ENCODE measurements at regions not wholly inside any gene's neighbourhood (a gene's known extent, or its start where the extent isn't known, plus 50 kb on each side); places are given as distances from the start of the nearest gene placed in this dataset.

DNA sequence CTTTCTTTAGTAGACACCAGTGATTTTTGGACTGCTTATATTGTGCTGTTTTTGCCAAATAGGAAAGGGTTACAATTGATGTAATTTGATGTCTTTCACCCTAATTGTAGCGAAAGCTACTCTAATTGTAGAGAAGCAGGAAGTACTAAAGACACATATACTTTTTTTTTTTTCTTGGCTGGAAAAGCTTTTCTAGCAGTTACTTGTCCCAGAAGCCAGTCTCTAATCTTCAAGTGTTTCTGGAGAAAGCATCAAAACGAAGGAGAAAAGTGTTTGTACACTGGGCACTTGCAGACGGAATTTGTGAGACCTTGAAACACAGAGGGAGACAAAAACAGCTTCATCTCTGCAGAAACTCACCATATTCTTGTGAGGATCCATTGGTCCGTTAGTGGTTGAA is 616.5 kb upstream of the LCORL start:
- Mint-ChIP-seq H3K9me3 (ENCODE audit: unreplicated experiment) (no peaks in the 10 kb centered on the region), H3K4me1 (ENCODE audit: unreplicated experiment) (peaks cover 4% of the 10 kb centered on the region), H3K27me3 (ENCODE audit: unreplicated experiment) (peaks cover 1% of the 10 kb centered on the region), H3K4me3 (ENCODE audit: unreplicated experiment) (no peak overlapping the region), H3K27ac (ENCODE audit: unreplicated experiment) (no peak overlapping the region), H3K36me3 (ENCODE audit: low read depth, unreplicated experiment) (no peaks in the 10 kb centered on the region)
- DNase-seq (ENCODE audit: low spot score), result no peak
- TF ChIP-seq, protein P1, sequence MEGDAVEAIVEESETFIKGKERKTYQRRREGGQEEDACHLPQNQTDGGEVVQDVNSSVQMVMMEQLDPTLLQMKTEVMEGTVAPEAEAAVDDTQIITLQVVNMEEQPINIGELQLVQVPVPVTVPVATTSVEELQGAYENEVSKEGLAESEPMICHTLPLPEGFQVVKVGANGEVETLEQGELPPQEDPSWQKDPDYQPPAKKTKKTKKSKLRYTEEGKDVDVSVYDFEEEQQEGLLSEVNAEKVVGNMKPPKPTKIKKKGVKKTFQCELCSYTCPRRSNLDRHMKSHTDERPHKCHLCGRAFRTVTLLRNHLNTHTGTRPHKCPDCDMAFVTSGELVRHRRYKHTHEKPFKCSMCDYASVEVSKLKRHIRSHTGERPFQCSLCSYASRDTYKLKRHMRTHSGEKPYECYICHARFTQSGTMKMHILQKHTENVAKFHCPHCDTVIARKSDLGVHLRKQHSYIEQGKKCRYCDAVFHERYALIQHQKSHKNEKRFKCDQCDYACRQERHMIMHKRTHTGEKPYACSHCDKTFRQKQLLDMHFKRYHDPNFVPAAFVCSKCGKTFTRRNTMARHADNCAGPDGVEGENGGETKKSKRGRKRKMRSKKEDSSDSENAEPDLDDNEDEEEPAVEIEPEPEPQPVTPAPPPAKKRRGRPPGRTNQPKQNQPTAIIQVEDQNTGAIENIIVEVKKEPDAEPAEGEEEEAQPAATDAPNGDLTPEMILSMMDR (IDR thresholded peaks at IDR 0.05; ENCODE audit: unreplicated experiment), result no peak

DNA sequence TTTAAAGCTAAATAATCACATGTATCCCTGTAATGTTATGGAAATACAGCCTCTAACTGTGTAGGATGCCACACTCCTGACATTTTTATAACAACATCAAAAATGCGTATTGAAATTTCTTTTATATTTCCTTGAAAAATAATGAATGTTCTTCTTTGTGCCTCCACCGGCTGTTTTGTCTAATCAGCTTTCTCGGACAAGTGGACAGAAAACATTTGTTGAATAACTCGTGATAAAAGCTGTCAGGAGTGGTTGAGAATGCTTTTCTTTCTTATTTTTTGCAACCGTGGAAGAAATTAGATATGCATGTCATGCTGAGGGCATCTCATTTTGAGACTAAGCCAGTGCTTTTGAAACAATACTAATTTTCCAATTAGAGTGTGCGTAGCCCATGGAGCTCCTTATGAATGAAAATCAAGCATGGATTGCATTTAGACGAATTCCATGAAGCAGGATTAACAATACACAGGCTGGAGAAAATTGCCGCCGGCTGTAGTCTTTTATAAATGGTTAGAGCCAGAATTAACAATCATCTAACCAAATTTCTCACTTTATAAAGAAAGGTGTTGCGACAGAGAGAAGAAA is 614.5 kb upstream of the LCORL start:
- Mint-ChIP-seq H3K27ac (ENCODE audit: unreplicated experiment) (no peak overlapping the region), H3K9me3 (ENCODE audit: unreplicated experiment) (peaks cover 3% of the 10 kb centered on the region)

DNA sequence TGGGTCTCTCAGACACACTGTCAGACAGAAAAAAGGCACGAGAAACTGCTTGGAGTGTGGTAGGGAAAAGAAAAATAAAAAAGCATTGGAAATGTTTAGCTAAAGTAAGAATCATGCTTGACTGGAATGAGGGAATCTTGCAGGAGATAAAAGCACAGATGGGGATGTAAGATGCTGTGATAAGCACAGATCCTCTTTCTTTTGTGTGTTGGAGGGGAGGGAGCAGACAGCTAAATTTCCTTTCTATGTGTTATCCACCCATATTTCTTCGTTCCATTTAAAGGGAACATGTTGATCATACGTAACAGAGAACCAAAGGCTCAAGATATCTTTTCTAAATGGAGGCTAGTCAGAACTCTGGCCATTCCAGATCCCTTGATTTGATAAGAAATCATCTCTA is 614.0 kb upstream of the LCORL start:
- Mint-ChIP-seq H3K4me1 (ENCODE audit: unreplicated experiment) (peaks cover 4% of the 10 kb centered on the region), H3K4me3 (ENCODE audit: unreplicated experiment) (no peak overlapping the region), H3K27me3 (ENCODE audit: unreplicated experiment) (peaks cover 2% of the 10 kb centered on the region), H3K9me3 (ENCODE audit: unreplicated experiment) (peaks cover 4% of the 10 kb centered on the region), H3K27ac (ENCODE audit: unreplicated experiment) (no peak overlapping the region), H3K36me3 (ENCODE audit: low read depth, unreplicated experiment) (peaks cover 6% of the 10 kb centered on the region)
- no peak for DNase-seq (ENCODE audit: low spot score)
- TF ChIP-seq, protein P1 (IDR thresholded peaks at IDR 0.05; ENCODE audit: unreplicated experiment), result no peak

More for the DNA sequence above, 614.5 kb upstream of the LCORL start:
- Mint-ChIP-seq H3K4me1 (ENCODE audit: unreplicated experiment) (peaks cover 4% of the 10 kb centered on the region), H3K4me3 (ENCODE audit: unreplicated experiment) (no peak overlapping the region), H3K36me3 (ENCODE audit: low read depth, unreplicated experiment) (peaks cover 5% of the 10 kb centered on the region), H3K27me3 (ENCODE audit: unreplicated experiment) (peaks cover 3% of the 10 kb centered on the region)
- DNase-seq (ENCODE audit: low spot score), result no peak
- TF ChIP-seq, protein P1 (IDR thresholded peaks at IDR 0.05; ENCODE audit: unreplicated experiment), result no peak

DNA sequence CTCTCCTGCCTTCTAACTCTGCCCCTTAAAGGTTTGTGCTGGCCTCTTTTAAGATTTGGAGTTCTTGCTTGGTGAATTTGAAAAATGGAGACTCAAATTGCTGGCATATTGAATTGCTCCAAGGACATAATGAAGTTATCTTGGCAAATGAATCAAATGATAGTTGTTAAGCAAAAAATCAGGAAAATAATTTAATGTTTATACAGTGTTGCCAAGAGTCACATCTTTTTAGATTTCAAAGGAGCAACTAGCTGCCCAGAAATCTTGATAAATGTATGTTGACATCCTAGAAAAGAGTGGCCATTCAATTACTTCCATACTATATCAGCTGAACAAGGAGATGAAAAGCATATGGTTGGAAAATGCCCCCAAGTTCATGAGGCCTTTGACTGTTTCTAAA is 610.0 kb upstream of the LCORL start:
- Mint-ChIP-seq H3K4me1 (ENCODE audit: unreplicated experiment) (peaks cover 4% of the 10 kb centered on the region), H3K9me3 (ENCODE audit: unreplicated experiment) (peaks cover 4% of the 10 kb centered on the region), H3K27ac (ENCODE audit: unreplicated experiment) (no peak overlapping the region), H3K27me3 (ENCODE audit: unreplicated experiment) (peaks cover 2% of the 10 kb centered on the region), H3K4me3 (ENCODE audit: unreplicated experiment) (no peak overlapping the region), H3K36me3 (ENCODE audit: low read depth, unreplicated experiment) (peaks cover 6% of the 10 kb centered on the region)
- no peak for DNase-seq (ENCODE audit: low spot score)
- TF ChIP-seq, protein P1 (IDR thresholded peaks at IDR 0.05; ENCODE audit: unreplicated experiment), result no peak

DNA sequence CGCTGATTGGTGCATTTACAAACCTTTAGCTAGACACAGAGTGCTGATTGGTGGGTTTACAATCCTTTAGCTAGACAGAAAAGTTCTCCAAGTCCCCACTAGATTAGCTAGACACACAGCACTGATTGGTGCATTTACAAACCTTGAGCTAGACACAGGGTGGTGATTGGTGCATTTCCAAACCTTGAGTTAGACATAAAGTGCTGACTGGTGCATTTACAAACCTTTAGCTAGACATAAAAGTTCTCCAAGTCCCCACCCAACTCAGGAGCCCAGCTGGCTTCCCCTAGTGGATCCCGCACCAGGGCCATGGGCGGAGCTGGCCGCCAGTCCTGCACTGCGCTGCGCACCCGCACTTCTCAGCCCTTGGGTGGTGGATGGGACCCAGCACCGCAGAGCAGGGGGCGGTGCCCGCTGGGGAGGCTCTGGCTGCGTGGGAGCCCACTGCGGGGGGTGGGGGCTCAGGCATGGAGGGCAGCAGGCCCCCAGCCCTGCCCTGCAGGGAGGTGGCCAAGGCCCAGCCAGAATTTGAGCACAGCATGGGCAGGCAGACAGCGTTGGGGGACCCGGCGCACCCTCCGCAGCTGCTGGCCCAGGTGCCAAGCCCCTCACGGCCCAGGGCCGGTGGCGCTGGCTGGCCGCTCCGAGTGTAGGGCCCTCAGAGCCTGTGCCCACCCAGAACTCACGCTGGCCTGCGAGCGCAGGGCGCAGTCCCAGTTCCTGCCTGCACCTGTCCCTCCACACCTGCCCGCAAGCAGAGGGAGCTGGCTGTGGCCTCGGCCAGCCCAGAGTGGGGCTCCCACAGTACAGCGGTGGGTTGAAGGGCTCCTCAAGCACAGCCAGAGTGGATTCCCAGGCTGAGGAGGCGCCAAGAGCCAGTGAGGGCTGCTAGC is 608.9 kb upstream of the LCORL start:
- Mint-ChIP-seq H3K4me3 (ENCODE audit: unreplicated experiment) (no peak overlapping the region), H3K4me1 (ENCODE audit: unreplicated experiment) (peaks cover 2% of the 10 kb centered on the region), H3K9me3 (ENCODE audit: unreplicated experiment) (peaks cover 4% of the 10 kb centered on the region), H3K36me3 (ENCODE audit: low read depth, unreplicated experiment) (peaks cover 6% of the 10 kb centered on the region), H3K27me3 (ENCODE audit: unreplicated experiment) (peaks cover 2% of the 10 kb centered on the region), H3K27ac (ENCODE audit: unreplicated experiment) (no peak overlapping the region)
- TF ChIP-seq, protein P1 (IDR thresholded peaks at IDR 0.05; ENCODE audit: unreplicated experiment), result no peak
- no peak for DNase-seq (ENCODE audit: low spot score)

All from endothelial cell (in vitro differentiated cells).